PC-9 (cell line): ENCODE measurements at regions not wholly inside any gene's neighbourhood (a gene's known extent, or its start where the extent isn't known, plus 50 kb on each side); places are given as distances from the start of the nearest gene placed in this dataset.

ENCODE experiments used
- BruUV-seq: library from RNA; stranded (reverse); fragments of 400-500 nt; replicated peaks from 2 replicates; lab custom pipeline; 2021; lab: Mats Ljungman, UMichigan
- CTCF ChIA-PET: fragments of 300-600 bp; sonication (Branson Sonifier 250); formaldehyde crosslinking; loops from one replicate; lab custom pipeline; 2022; ENCODE audit warnings: antibody characterized with exemption; lab: Charles Lee
- POLR2A ChIA-PET: fragments of 300-600 bp; sonication (Branson Sonifier 250); formaldehyde crosslinking; loops from one replicate; lab custom pipeline; 2022; ENCODE audit warnings: antibody characterized with exemption; ENCODE audit not compliant: unreplicated experiment; lab: Charles Lee
- DNase-seq, 2 experiments: peaks; one replicate each; pipeline versions ENCODE4 v3.0.0 to v3.0.0-alpha.2; 2015 to 2022; ENCODE audit warnings: mixed read lengths in 1 of 2
- H2AFZ ChIP-seq: fragments of 200-600 bp; sonication (generic); 2 replicates; pipeline ENCODE4 v1.8.1; 2017; ENCODE audit warnings: antibody characterized with exemption
- H3F3A ChIP-seq: fragments of 200-600 bp; sonication (generic); 2 replicates; pipeline ENCODE4 v1.8.1; 2017; ENCODE audit warnings: antibody characterized with exemption, mild to moderate bottlenecking, low read depth; ENCODE audit not compliant: insufficient read depth
- H3K27ac ChIP-seq: fragments of 200-600 bp; sonication (generic); 2 replicates; pipeline ENCODE4 v1.6.1; 2016; ENCODE audit warnings: mixed run types
- H3K27me3 ChIP-seq: fragments of 200-600 bp; sonication (generic); 2 replicates; pipeline ENCODE4 v1.6.1; 2016; ENCODE audit warnings: low read depth, mixed run types; ENCODE audit not compliant: insufficient read depth
- H3K36me3 ChIP-seq: fragments of 200-600 bp; sonication (generic); 2 replicates; pipeline ENCODE4 v1.6.1; 2016; ENCODE audit warnings: low read depth, mixed run types
- H3K4me1 ChIP-seq: fragments of 200-600 bp; sonication (generic); replicated peaks from 2 replicates; pipeline ENCODE4 v1.6.1; 2016; ENCODE audit warnings: mixed run types; ENCODE audit not compliant: insufficient read depth
- H3K4me2 ChIP-seq: fragments of 200-600 bp; sonication (generic); 2 replicates; pipeline ENCODE4 v1.6.1; 2017; ENCODE audit warnings: mixed run types
- H3K4me3 ChIP-seq: fragments of 200-600 bp; sonication (generic); 2 replicates; pipeline ENCODE4 v1.6.1; 2016; ENCODE audit warnings: mixed run types
- H3K79me2 ChIP-seq: fragments of 200-600 bp; sonication (generic); 2 replicates; pipeline ENCODE4 v1.6.1; 2017; ENCODE audit warnings: low read depth, mixed run types
- H3K9me2 ChIP-seq: fragments of 200-600 bp; sonication (generic); 2 replicates; pipeline ENCODE4 v1.8.1; 2017; ENCODE audit warnings: mild to moderate bottlenecking; ENCODE audit not compliant: insufficient read depth
- H3K9me3 ChIP-seq: fragments of 200-600 bp; sonication (generic); 2 replicates; pipeline ENCODE4 v1.8.1; 2016; ENCODE audit warnings: low read depth; ENCODE audit not compliant: insufficient read depth
- H4K20me1 ChIP-seq: fragments of 200-600 bp; sonication (generic); 2 replicates; pipeline ENCODE4 v1.8.1; 2017; ENCODE audit not compliant: insufficient read depth
- EZH2 ChIP-seq: fragments of 200-600 bp; sonication (generic); IDR thresholded peaks from 2 replicates; pipeline ENCODE4 v1.8.0; 2017; ENCODE audit warnings: antibody characterized with exemption, low read depth
- intact Hi-C: fragments of 100-400 bp; cut with micrococcal nuclease; formaldehyde crosslinking; loops from one replicate; pipeline ENCODE4 v1.10.0; 2022; ENCODE audit not compliant: unreplicated experiment
- TF ChIP-seq, protein P1 (sequence below): fragments of 200-600 bp; sonication (generic); conservative IDR thresholded peaks from 2 replicates; pipeline ENCODE4 v1.6.1; 2017; ENCODE audit warnings: mixed run types, antibody characterized with exemption, mild to moderate bottlenecking, moderate library complexity

DNA sequence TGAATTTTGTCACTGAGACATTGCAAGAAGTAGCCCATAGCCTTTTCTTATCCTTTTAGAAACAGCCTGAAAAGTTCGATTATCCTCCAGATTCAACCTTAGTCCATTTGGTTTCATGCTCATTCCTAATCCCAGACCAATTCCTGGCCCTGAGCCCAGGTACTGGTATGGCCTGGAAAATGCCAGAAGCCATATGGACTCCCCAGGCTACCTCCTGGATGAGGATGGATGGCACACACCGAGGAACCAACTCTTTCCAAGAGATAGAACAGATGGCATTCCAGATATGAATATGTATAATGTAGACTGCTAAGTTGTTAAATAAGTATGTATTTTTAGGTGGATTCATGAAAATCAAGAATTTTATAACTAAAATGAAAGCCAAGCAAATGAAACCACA, 51.6 kb upstream of the SNAP25 start:
- H3K27me3 ChIP-seq, result peaks cover 26% of the 10 kb centered on the region; the same call in 1 of the 2 replicates
- CTCF ChIA-PET, result no interaction called here

DNA sequence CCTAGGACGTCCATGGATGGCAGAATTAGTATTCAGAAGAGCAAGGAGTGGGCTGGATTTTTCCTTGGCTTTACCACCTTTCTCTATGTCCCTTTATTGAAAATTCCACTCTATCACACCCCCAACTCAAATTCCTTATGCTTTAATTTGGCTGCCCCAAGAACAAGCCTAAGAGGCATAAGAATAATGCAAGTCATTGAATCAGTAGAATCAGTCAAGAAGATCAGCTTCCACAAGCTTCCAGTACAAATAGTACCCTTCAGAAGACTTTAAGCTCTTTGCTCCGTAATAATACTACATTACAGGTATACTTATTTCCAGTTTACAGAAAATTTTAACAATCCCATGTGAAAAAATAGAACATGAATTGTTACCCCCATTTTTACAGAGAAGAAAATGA, 51.0 kb upstream of the SNAP25 start:
- Histone ChIP-seq H3K4me1 (peaks cover 10% of the 10 kb centered on the region), H3F3A (no peaks in the 10 kb centered on the region; the same call in 1 of the 2 replicates), H3K9me2 (no peaks in the 10 kb centered on the region), H3K4me3 (no peak overlapping the region), H2AFZ (no peak overlapping the region), H3K27me3 (peaks cover 26% of the 10 kb centered on the region; the same call in 1 of the 2 replicates), H4K20me1 (no peaks in the 10 kb centered on the region), H3K9me3 (peaks cover 4% of the 10 kb centered on the region; the same call in 1 of the 2 replicates), H3K79me2 (no peaks in the 10 kb centered on the region), H3K27ac (no peak overlapping the region), H3K36me3 (no peaks in the 10 kb centered on the region), H3K4me2 (no peak overlapping the region)
- POLR2A ChIA-PET, result no interaction called here
- CTCF ChIA-PET, result no interaction called here
- intact Hi-C loops, result no loop called here
- no peak for DNase-seq
- no peak for TF ChIP-seq EZH2
- TF ChIP-seq, protein P1, sequence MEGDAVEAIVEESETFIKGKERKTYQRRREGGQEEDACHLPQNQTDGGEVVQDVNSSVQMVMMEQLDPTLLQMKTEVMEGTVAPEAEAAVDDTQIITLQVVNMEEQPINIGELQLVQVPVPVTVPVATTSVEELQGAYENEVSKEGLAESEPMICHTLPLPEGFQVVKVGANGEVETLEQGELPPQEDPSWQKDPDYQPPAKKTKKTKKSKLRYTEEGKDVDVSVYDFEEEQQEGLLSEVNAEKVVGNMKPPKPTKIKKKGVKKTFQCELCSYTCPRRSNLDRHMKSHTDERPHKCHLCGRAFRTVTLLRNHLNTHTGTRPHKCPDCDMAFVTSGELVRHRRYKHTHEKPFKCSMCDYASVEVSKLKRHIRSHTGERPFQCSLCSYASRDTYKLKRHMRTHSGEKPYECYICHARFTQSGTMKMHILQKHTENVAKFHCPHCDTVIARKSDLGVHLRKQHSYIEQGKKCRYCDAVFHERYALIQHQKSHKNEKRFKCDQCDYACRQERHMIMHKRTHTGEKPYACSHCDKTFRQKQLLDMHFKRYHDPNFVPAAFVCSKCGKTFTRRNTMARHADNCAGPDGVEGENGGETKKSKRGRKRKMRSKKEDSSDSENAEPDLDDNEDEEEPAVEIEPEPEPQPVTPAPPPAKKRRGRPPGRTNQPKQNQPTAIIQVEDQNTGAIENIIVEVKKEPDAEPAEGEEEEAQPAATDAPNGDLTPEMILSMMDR, result no peak
- no TSS peak for BruUV-seq

More for the DNA sequence above, 51.6 kb upstream of the SNAP25 start:
- Histone ChIP-seq H3K4me3 (no peak overlapping the region), H3K4me2 (no peak overlapping the region), H3K9me3 (peaks cover 4% of the 10 kb centered on the region; the same call in 1 of the 2 replicates), H3K79me2 (no peaks in the 10 kb centered on the region), H3K27ac (no peak overlapping the region), H4K20me1 (no peaks in the 10 kb centered on the region), H3K4me1 (peaks cover 10% of the 10 kb centered on the region), H3K36me3 (no peaks in the 10 kb centered on the region), H3K9me2 (no peaks in the 10 kb centered on the region), H3F3A (no peaks in the 10 kb centered on the region; the same call in 1 of the 2 replicates), H2AFZ (no peak overlapping the region)
- DNase-seq, result no peak
- BruUV-seq, result no TSS peak
- intact Hi-C loops, result no loop called here
- POLR2A ChIA-PET, result no interaction called here
- no peak for TF ChIP-seq EZH2
- TF ChIP-seq, protein P1, result no peak
